Hepatocyte (in vitro differentiated cells): ENCODE measurements at regions not wholly inside any gene's neighbourhood (a gene's known extent, or its start where the extent isn't known, plus 50 kb on each side); places are given as distances from the start of the nearest gene placed in this dataset.

Experiments
- EZH2 ChIP-seq: fragments of 200-600 bp; sonication (generic); IDR thresholded peaks from 2 replicates; pipeline ENCODE4 v1.6.1; 2016; ENCODE audit warnings: antibody characterized with exemption, mild to moderate bottlenecking, borderline replicate concordance
- EZH2phosphoT487 ChIP-seq: fragments of 200-600 bp; sonication (generic); IDR thresholded peaks from one replicate; pipeline ENCODE4 v1.6.1; 2018; ENCODE audit warnings: antibody characterized with exemption, mild to moderate bottlenecking, low read depth, moderate library complexity; ENCODE audit not compliant: unreplicated experiment, severe bottlenecking
- TF ChIP-seq, protein P1 (sequence below): fragments of 200-600 bp; sonication (generic); IDR thresholded peaks from 2 replicates; pipeline ENCODE4 v1.5.1; 2016; ENCODE audit warnings: antibody characterized with exemption, mild to moderate bottlenecking; ENCODE audit not compliant: poor library complexity

DNA sequence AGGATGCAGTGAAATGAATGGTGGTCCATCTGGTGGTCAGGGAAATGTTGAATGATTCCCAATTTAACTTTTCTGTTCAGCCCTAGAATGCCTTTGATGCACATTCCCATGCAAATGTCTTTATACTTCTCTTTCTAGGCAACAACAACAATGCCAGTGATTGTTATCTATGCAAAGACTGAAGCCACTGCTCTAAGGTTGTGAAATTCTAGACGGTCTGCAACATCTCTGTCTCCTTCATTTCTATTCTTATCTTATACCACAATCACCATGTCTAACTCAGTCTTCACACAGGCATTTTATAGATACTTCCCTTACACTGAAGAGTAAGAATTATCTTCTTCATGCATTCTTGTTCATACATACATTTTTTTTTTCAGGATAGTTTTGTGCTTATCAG is 84.5 kb downstream of the HPGD start:
- TF ChIP-seq, protein P1, sequence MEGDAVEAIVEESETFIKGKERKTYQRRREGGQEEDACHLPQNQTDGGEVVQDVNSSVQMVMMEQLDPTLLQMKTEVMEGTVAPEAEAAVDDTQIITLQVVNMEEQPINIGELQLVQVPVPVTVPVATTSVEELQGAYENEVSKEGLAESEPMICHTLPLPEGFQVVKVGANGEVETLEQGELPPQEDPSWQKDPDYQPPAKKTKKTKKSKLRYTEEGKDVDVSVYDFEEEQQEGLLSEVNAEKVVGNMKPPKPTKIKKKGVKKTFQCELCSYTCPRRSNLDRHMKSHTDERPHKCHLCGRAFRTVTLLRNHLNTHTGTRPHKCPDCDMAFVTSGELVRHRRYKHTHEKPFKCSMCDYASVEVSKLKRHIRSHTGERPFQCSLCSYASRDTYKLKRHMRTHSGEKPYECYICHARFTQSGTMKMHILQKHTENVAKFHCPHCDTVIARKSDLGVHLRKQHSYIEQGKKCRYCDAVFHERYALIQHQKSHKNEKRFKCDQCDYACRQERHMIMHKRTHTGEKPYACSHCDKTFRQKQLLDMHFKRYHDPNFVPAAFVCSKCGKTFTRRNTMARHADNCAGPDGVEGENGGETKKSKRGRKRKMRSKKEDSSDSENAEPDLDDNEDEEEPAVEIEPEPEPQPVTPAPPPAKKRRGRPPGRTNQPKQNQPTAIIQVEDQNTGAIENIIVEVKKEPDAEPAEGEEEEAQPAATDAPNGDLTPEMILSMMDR = no peak
- TF ChIP-seq EZH2 = no peak
- no peak for TF ChIP-seq EZH2phosphoT487
